HG03565 (cell line): ENCODE measurements at regions not wholly inside any gene's neighbourhood (a gene's known extent, or its start where the extent isn't known, plus 50 kb on each side); places are given as distances from the start of the nearest gene placed in this dataset.

ENCODE experiments used
- ATAC-seq: cut with Tn5 transposase; IDR thresholded peaks from one replicate; pipeline ENCODE4 v1.9.1; 2021; ENCODE audit warnings: mild to moderate bottlenecking, moderate library complexity; ENCODE audit not compliant: unreplicated experiment

GRCh38 chr20:19944772-19945459, 72.2 kb upstream of the NAA20 start:
- ATAC-seq, result no peak

- ATAC-seq, result no peak
These were observed 71.2 kb upstream of the NAA20 start for GRCh38 chr20:19945732-19946670.

- peak; percentile 69 for ATAC-seq
These were observed 69.4 kb upstream of the NAA20 start for GRCh38 chr20:19947611-19948264.

GRCh38 chr20:19949195-19949867, 67.8 kb upstream of the NAA20 start:
- no peak for ATAC-seq

- ATAC-seq, result no peak
These were observed 67.1 kb upstream of the NAA20 start for GRCh38 chr20:19950042-19950441.

GRCh38 chr20:19952392-19952791, 64.8 kb upstream of the NAA20 start:
- ATAC-seq, result no peak

- ATAC-seq, result no peak
These were observed 63.6 kb upstream of the NAA20 start for GRCh38 chr20:19953606-19954005.

- ATAC-seq, result no peak
These were observed 60.2 kb upstream of the NAA20 start for GRCh38 chr20:19956976-19957375.

GRCh38 chr20:19958219-19958618, 58.9 kb upstream of the NAA20 start:
- no peak for ATAC-seq

- ATAC-seq, result no peak
These were observed 58.2 kb upstream of the NAA20 start for GRCh38 chr20:19958928-19959327.

- no peak for ATAC-seq
These were observed 56.4 kb upstream of the NAA20 start for GRCh38 chr20:19960745-19961144.

GRCh38 chr20:19961293-19961692, 55.9 kb upstream of the NAA20 start:
- no peak for ATAC-seq

- no peak for ATAC-seq
These were observed 54.2 kb upstream of the NAA20 start for GRCh38 chr20:19962958-19963357.

GRCh38 chr20:19964289-19965265, 52.6 kb upstream of the NAA20 start:
- ATAC-seq, result no peak

GRCh38 chr20:19966840-19967239, 50.3 kb upstream of the NAA20 start:
- ATAC-seq, result no peak
